Stomach (tissue), 4 donors: ENCODE measurements at regions not wholly inside any gene's neighbourhood (a gene's known extent, or its start where the extent isn't known, plus 50 kb on each side); places are given as distances from the start of the nearest gene placed in this dataset.

ENCODE experiments used
- POLR2A ChIP-seq, 4 donors: fragments of 450-650 bp; IDR thresholded peaks; one replicate each; pipeline ENCODE4 v1.6.1; 2016; ENCODE audit warnings: antibody characterized with exemption in 4 of 4, control low read depth in 2 of 4, mild to moderate bottlenecking in 1 of 4, moderate library complexity in 1 of 4
- TF ChIP-seq, protein P1 (sequence below), 7 experiments: fragments of 450-650 bp in 4 of 7; fragments of 200-600 bp in 3 of 7; sonication (generic) in 3 of 7; IDR thresholded peaks; one replicate each; pipeline ENCODE4 v1.5.1; 2016 to 2019; ENCODE audit warnings: antibody characterized with exemption in 7 of 7, control low read depth in 2 of 7, mild to moderate bottlenecking in 1 of 7

DNA sequence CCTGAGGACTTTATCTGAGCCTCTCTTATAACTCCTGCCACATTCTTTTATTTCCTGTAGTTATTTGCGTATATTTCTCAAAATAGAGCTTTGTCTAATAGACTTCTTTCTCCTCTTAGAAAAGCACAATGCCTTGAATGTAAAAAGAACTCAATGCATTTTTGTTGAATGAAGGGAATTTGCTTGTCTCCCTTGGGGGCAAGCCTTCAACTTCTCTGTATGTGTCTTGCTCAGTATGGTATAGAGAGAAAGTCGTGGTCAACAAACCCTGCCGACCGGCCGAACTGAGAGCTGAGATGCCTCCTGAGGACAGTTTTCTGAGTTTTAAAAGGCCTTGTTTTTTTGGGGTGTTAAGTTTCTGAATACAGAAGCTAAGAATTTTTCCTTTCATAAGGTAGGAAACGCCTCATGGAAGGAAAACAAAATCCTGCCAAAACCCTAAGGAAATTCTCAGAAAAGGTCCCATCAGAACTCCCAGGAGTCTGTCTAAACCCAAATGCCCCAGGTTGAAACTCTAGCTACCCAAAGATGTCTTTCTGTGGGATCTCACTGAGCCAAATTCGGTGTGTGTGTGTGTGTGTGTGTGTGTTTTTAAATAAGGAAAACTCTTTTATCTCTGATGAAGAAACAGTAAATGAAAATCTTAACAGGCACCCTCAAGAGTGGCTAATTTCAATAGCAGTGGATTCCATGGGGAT is 136.6 kb downstream of the C12orf75 start:
- no peak for TF ChIP-seq POLR2A (IDR thresholded peaks at IDR 0.05)
- TF ChIP-seq, protein P1, sequence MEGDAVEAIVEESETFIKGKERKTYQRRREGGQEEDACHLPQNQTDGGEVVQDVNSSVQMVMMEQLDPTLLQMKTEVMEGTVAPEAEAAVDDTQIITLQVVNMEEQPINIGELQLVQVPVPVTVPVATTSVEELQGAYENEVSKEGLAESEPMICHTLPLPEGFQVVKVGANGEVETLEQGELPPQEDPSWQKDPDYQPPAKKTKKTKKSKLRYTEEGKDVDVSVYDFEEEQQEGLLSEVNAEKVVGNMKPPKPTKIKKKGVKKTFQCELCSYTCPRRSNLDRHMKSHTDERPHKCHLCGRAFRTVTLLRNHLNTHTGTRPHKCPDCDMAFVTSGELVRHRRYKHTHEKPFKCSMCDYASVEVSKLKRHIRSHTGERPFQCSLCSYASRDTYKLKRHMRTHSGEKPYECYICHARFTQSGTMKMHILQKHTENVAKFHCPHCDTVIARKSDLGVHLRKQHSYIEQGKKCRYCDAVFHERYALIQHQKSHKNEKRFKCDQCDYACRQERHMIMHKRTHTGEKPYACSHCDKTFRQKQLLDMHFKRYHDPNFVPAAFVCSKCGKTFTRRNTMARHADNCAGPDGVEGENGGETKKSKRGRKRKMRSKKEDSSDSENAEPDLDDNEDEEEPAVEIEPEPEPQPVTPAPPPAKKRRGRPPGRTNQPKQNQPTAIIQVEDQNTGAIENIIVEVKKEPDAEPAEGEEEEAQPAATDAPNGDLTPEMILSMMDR (IDR thresholded peaks at IDR 0.05), result no peak
